BLaER1 (cell line): ENCODE measurements at regions not wholly inside any gene's neighbourhood (a gene's known extent, or its start where the extent isn't known, plus 50 kb on each side); places are given as distances from the start of the nearest gene placed in this dataset.

Experiments
- H3K27ac ChIP-seq: shearing (Covaris generic); formaldehyde crosslinking; 2 replicates; pipeline ENCODE4 v1.8.1; 2022
- H3K27me3 ChIP-seq: shearing (Covaris generic); formaldehyde crosslinking; 2 replicates; pipeline ENCODE4 v1.8.1; 2022
- H3K36me3 ChIP-seq: shearing (Covaris generic); formaldehyde crosslinking; 2 replicates; pipeline ENCODE4 v1.8.1; 2022
- H3K4me1 ChIP-seq: shearing (Covaris generic); formaldehyde crosslinking; 2 replicates; pipeline ENCODE4 v1.8.1; 2022
- H3K4me2 ChIP-seq: shearing (Covaris generic); formaldehyde crosslinking; 2 replicates; pipeline ENCODE4 v1.8.1; 2022
- H3K4me3 ChIP-seq: shearing (Covaris generic); formaldehyde crosslinking; 2 replicates; pipeline ENCODE4 v1.8.1; 2022
- H3K9ac ChIP-seq: shearing (Covaris generic); formaldehyde crosslinking; 2 replicates; pipeline ENCODE4 v1.8.1; 2022
- H3K9me3 ChIP-seq: shearing (Covaris generic); formaldehyde crosslinking; 2 replicates; pipeline ENCODE4 v1.8.1; 2022
- H4K20me1 ChIP-seq: shearing (Covaris generic); formaldehyde crosslinking; 2 replicates; pipeline ENCODE4 v1.8.1; 2022
- Cebpa-rat ChIP-seq: shearing (Covaris generic); IDR thresholded peaks from 2 replicates; pipeline ENCODE4 v1.8.1; 2022

GRCh38 chr1:219441884-219442283, 171.0 kb downstream of the ZC3H11B start:
- Histone ChIP-seq H4K20me1 (no peaks in the 10 kb centered on the region), H3K36me3 (no peaks in the 10 kb centered on the region), H3K27me3 (no peaks in the 10 kb centered on the region), H3K4me3 (no peak overlapping the region), H3K9me3 (no peaks in the 10 kb centered on the region), H3K4me2 (no peak overlapping the region), H3K4me1 (no peaks in the 10 kb centered on the region), H3K27ac (no peak overlapping the region), H3K9ac (no peak overlapping the region)
- no peak for TF ChIP-seq Cebpa-rat

DNA sequence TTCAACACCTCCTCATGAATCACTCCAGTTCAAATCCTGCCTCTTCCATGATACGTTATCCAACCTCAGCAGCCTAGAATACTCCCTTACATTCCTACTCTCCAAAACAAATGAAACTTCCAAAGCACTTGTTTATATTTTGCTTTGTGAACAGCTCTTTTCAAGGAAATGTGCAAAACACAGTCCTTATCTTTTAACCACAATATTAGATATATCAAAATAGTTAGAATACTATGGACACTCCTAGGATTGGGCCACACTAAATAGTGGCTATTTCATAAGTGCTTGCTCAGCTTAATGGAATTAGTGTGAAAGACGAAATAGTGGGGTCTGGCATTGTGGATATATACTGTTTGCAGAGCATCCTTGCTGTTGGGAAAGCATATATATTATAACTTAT, 173.5 kb downstream of the ZC3H11B start:
- Histone ChIP-seq H3K36me3 (no peaks in the 10 kb centered on the region), H3K4me2 (no peak overlapping the region), H3K27me3 (no peaks in the 10 kb centered on the region), H3K9me3 (no peaks in the 10 kb centered on the region), H4K20me1 (no peaks in the 10 kb centered on the region), H3K4me3 (no peak overlapping the region), H3K27ac (no peak overlapping the region), H3K4me1 (no peaks in the 10 kb centered on the region), H3K9ac (no peak overlapping the region)
- no peak for TF ChIP-seq Cebpa-rat

GRCh38 chr1:219438386-219438785, 174.5 kb downstream of the ZC3H11B start:
- Histone ChIP-seq H3K27me3 (no peaks in the 10 kb centered on the region), H3K27ac (no peak overlapping the region), H3K9ac (no peak overlapping the region), H3K4me2 (no peak overlapping the region), H4K20me1 (no peaks in the 10 kb centered on the region), H3K4me1 (no peaks in the 10 kb centered on the region), H3K4me3 (no peak overlapping the region), H3K36me3 (no peaks in the 10 kb centered on the region), H3K9me3 (no peaks in the 10 kb centered on the region)
- no peak for TF ChIP-seq Cebpa-rat

- no peak overlapping the region for H3K27ac ChIP-seq
- H3K4me3 ChIP-seq: no peak overlapping the region
- no peaks in the 10 kb centered on the region for H3K4me1 ChIP-seq
- no peak overlapping the region for H3K4me2 ChIP-seq
- no peak for TF ChIP-seq Cebpa-rat
- no peaks in the 10 kb centered on the region for H3K9me3 ChIP-seq
- no peaks in the 10 kb centered on the region for H3K27me3 ChIP-seq
- no peak overlapping the region for H3K9ac ChIP-seq
- H3K36me3 ChIP-seq: no peaks in the 10 kb centered on the region
- H4K20me1 ChIP-seq: no peaks in the 10 kb centered on the region
These were observed 178.0 kb downstream of the ZC3H11B start for GRCh38 chr1:219434923-219435297.

DNA sequence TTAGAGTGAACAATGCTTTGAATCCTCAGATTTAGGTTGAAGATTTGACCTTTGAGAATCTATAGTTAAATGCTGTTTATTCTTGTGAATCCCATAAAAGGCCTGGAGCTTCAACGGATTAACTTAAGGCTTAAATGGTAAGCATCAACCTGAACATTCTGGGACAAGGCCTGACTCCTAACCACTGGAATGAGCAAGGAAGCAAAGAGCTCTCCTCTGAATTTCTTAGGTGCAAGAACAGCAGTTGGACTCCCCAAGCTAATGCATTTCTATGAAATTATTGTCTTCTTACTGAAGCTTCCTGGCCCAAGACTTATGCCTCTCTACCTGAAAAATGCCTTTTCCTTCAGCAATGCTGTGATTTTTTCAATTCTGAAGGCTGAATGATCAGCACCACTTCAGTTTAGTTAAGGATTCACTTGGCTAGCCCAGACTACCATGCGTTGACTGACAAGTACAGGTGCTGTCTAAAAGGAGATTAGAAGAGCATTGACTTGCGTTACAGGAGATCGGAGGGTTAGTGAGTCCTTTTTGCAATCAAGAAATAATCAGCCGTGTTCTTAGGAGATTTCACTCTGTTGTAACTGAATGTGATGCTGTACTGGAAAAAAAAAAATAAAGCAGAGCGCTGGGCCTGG, 178.5 kb downstream of the ZC3H11B start:
- no peak overlapping the region for H3K27ac ChIP-seq
- no peaks in the 10 kb centered on the region for H3K27me3 ChIP-seq
- H3K4me1 ChIP-seq: no peaks in the 10 kb centered on the region
- no peaks in the 10 kb centered on the region for H3K9me3 ChIP-seq
- no peaks in the 10 kb centered on the region for H3K36me3 ChIP-seq
- no peaks in the 10 kb centered on the region for H4K20me1 ChIP-seq
- H3K9ac ChIP-seq: no peak overlapping the region
- no peak for TF ChIP-seq Cebpa-rat
- H3K4me2 ChIP-seq: no peak overlapping the region
- H3K4me3 ChIP-seq: no peak overlapping the region

DNA sequence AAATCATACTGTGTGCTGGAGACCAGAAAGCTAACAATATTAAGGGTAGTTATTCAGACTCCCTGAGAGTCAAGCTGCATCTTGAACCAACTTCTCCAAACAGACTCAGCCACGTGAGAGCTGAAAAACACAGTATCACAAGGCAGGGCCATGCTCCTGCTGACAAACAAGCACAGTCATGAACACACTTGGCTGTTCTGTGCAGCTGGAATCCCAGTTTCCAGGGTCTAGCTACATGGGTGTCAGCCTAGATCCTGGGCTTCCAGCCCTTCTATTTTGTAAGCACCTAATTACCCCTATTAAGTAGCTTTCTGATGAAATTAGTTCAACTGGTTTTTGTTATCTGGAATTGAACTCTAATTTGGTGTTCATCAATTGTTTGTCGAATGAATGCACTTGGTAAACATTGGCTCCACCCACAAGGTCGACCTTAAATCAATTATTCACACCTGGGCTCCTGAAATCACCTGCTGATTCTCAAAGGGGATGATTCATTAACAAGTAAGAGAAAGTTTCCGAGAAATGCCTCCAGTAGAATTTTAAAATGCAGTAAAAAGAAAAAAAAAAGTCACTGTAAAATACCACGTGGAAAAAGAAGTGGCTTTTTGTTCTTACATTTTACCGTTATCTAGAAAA, 179.3 kb downstream of the ZC3H11B start:
- H3K9ac ChIP-seq: no peak overlapping the region
- no peak overlapping the region for H3K27ac ChIP-seq
- no peaks in the 10 kb centered on the region for H3K4me1 ChIP-seq
- TF ChIP-seq Cebpa-rat: no peak
- H3K4me3 ChIP-seq: no peak overlapping the region
- no peak overlapping the region for H3K4me2 ChIP-seq
- no peaks in the 10 kb centered on the region for H3K36me3 ChIP-seq
- H3K9me3 ChIP-seq: no peaks in the 10 kb centered on the region
- no peaks in the 10 kb centered on the region for H3K27me3 ChIP-seq
- no peaks in the 10 kb centered on the region for H4K20me1 ChIP-seq

DNA sequence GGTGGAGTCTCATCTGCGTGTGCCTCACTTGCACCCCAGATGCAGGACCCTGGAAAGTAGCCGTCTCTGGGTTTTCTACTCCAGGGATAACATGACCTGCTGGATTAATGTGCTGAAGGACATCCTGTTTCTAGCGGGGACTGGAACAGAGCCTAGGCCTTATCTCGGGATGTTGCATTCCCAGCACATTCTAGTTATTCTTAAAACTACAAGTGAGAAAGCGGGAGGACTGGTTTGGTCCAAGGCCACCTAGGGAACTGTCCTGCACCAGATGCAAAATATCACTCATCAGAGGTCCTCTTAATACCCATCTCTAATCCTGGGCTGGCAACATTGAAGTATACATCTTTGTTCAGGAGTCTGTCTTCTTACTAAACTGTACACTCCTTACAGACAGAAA, 179.9 kb downstream of the ZC3H11B start:
- H3K27me3 ChIP-seq: no peaks in the 10 kb centered on the region
- H4K20me1 ChIP-seq: no peaks in the 10 kb centered on the region
- no peaks in the 10 kb centered on the region for H3K36me3 ChIP-seq
- no peak overlapping the region for H3K4me3 ChIP-seq
- H3K9ac ChIP-seq: no peak overlapping the region
- H3K9me3 ChIP-seq: no peaks in the 10 kb centered on the region
- H3K4me1 ChIP-seq: no peaks in the 10 kb centered on the region
- no peak overlapping the region for H3K4me2 ChIP-seq
- no peak overlapping the region for H3K27ac ChIP-seq
- TF ChIP-seq Cebpa-rat: no peak

GRCh38 chr1:219432191-219432606, 180.7 kb downstream of the ZC3H11B start:
- H3K4me1 ChIP-seq: no peaks in the 10 kb centered on the region
- no peaks in the 10 kb centered on the region for H3K36me3 ChIP-seq
- H3K9ac ChIP-seq: no peak overlapping the region
- no peaks in the 10 kb centered on the region for H3K27me3 ChIP-seq
- no peak for TF ChIP-seq Cebpa-rat
- H3K4me3 ChIP-seq: no peak overlapping the region
- no peaks in the 10 kb centered on the region for H3K9me3 ChIP-seq
- no peak overlapping the region for H3K4me2 ChIP-seq
- H3K27ac ChIP-seq: no peak overlapping the region
- H4K20me1 ChIP-seq: no peaks in the 10 kb centered on the region

DNA sequence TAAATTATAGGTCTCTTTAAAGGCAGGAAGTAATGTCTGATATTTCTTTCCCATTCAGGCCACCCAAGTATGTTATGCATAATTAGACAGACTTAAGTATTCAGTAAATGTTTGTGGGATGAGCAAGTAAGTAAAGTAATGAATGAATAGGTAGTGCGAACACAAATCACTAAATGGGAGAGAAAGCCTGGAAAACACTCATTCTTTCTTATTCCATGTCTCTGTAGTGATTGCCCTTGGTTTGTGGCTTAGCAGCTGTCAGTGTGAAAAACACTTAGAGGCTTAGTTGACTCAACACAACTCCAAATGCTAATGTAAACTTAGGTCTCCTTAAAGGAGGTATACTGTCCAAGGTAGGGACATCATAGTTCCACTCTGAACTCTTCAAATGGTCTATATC, 182.5 kb downstream of the ZC3H11B start:
- no peaks in the 10 kb centered on the region for H3K4me1 ChIP-seq
- H3K36me3 ChIP-seq: no peaks in the 10 kb centered on the region
- H3K4me2 ChIP-seq: no peak overlapping the region
- H3K27ac ChIP-seq: no peak overlapping the region
- no peak overlapping the region for H3K4me3 ChIP-seq
- no peaks in the 10 kb centered on the region for H3K9me3 ChIP-seq
- H3K27me3 ChIP-seq: no peaks in the 10 kb centered on the region
- H3K9ac ChIP-seq: no peak overlapping the region
- TF ChIP-seq Cebpa-rat: no peak
- H4K20me1 ChIP-seq: no peaks in the 10 kb centered on the region

GRCh38 chr1:219428651-219429050, 184.3 kb downstream of the ZC3H11B start:
- no peaks in the 10 kb centered on the region for H3K27me3 ChIP-seq
- no peaks in the 10 kb centered on the region for H4K20me1 ChIP-seq
- no peaks in the 10 kb centered on the region for H3K36me3 ChIP-seq
- TF ChIP-seq Cebpa-rat: no peak
- H3K4me3 ChIP-seq: no peak overlapping the region
- no peak overlapping the region for H3K4me2 ChIP-seq
- no peak overlapping the region for H3K9ac ChIP-seq
- H3K4me1 ChIP-seq: no peaks in the 10 kb centered on the region
- H3K9me3 ChIP-seq: no peaks in the 10 kb centered on the region
- no peak overlapping the region for H3K27ac ChIP-seq

GRCh38 chr1:219427989-219428388, 184.9 kb downstream of the ZC3H11B start:
- no peak overlapping the region for H3K27ac ChIP-seq
- no peak overlapping the region for H3K9ac ChIP-seq
- H3K9me3 ChIP-seq: no peaks in the 10 kb centered on the region
- H3K4me2 ChIP-seq: no peak overlapping the region
- no peaks in the 10 kb centered on the region for H3K4me1 ChIP-seq
- H3K27me3 ChIP-seq: no peaks in the 10 kb centered on the region
- H4K20me1 ChIP-seq: no peaks in the 10 kb centered on the region
- no peak for TF ChIP-seq Cebpa-rat
- no peak overlapping the region for H3K4me3 ChIP-seq
- H3K36me3 ChIP-seq: no peaks in the 10 kb centered on the region
